ENCODE measurements at regions not wholly inside any gene's neighbourhood (a gene's known extent, or its start where the extent isn't known, plus 50 kb on each side); places are given as distances from the start of the nearest gene placed in this dataset.

DNA sequence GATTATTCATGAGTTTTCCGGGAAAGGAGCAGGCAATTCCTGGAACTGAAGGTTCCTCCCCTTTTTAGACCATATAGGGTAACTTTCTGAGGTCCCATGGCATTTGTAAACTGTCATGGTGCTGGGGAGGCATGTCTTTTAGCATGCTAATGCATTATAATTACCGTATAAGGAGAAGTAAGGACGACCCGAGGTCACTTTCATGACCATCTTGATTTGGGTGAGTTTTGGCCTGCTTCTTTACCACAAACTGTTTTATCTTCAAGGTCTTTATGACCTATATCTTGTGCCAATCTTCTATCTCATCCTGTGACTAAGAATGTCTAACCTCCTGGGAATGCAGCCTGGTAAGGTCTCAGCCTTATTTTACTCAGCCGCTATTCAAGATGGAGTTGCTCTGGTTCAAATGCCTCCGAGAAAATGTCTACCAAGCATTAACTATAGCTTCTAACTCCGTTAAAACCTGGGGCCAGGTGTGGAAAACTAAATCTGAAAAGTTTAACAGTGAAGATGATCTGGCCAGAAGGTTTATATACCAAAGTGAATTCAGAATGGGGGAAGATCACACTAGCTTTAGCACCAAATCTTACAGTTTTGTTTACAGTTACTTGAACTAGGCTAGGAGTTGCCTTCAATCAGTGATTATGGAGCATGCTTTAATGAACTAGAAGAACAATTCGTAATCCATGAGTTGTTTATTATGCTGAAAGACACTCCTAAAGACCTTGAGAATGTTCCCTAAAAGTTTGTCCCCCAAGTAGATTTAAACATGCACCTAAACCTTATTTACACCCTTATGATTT lies 80.0 kb upstream of the TOP1 start (continued):
- TF ChIP-seq, protein P1, sequence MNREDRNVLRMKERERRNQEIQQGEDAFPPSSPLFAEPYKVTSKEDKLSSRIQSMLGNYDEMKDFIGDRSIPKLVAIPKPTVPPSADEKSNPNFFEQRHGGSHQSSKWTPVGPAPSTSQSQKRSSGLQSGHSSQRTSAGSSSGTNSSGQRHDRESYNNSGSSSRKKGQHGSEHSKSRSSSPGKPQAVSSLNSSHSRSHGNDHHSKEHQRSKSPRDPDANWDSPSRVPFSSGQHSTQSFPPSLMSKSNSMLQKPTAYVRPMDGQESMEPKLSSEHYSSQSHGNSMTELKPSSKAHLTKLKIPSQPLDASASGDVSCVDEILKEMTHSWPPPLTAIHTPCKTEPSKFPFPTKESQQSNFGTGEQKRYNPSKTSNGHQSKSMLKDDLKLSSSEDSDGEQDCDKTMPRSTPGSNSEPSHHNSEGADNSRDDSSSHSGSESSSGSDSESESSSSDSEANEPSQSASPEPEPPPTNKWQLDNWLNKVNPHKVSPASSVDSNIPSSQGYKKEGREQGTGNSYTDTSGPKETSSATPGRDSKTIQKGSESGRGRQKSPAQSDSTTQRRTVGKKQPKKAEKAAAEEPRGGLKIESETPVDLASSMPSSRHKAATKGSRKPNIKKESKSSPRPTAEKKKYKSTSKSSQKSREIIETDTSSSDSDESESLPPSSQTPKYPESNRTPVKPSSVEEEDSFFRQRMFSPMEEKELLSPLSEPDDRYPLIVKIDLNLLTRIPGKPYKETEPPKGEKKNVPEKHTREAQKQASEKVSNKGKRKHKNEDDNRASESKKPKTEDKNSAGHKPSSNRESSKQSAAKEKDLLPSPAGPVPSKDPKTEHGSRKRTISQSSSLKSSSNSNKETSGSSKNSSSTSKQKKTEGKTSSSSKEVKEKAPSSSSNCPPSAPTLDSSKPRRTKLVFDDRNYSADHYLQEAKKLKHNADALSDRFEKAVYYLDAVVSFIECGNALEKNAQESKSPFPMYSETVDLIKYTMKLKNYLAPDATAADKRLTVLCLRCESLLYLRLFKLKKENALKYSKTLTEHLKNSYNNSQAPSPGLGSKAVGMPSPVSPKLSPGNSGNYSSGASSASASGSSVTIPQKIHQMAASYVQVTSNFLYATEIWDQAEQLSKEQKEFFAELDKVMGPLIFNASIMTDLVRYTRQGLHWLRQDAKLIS (CRISPR knock-in tag; IDR thresholded peaks at IDR 0.05) = no peak
- TF ChIP-seq EP300 (IDR thresholded peaks at IDR 0.05; ENCODE audit: low read length) (no peak; the same call in 1 of the 2 replicates), MECOM (CRISPR knock-in tag; IDR thresholded peaks at IDR 0.05) (peak; percentile 90), HNRNPLL (IDR thresholded peaks at IDR 0.05; ENCODE audit: low read depth, low read length, poor library complexity, severe bottlenecking) (no peak), NFATC3 (IDR thresholded peaks at IDR 0.05) (no peak), NFYB (IDR thresholded peaks at IDR 0.05; ENCODE audit: extremely low read depth, insufficient read length) (no peak), NELFE (IDR thresholded peaks at IDR 0.05; ENCODE audit: insufficient read depth, insufficient read length) (no peak), RBM22 (IDR thresholded peaks at IDR 0.05; ENCODE audit: low read depth, low read length, poor library complexity, severe bottlenecking) (no peak), ZNF707 (CRISPR knock-in tag; conservative IDR thresholded peaks at IDR 0.05) (no peak), ARID2 (IDR thresholded peaks at IDR 0.05) (no peak), CTBP1 (IDR thresholded peaks at IDR 0.05; ENCODE audit: borderline replicate concordance) (peak; percentile 28; the same call in 1 of the 2 replicates), KLF1 (tag; IDR thresholded peaks at IDR 0.05) (peak; percentile 68; the same call in 1 of the 2 replicates)
- TF ChIP-seq, protein P2, sequence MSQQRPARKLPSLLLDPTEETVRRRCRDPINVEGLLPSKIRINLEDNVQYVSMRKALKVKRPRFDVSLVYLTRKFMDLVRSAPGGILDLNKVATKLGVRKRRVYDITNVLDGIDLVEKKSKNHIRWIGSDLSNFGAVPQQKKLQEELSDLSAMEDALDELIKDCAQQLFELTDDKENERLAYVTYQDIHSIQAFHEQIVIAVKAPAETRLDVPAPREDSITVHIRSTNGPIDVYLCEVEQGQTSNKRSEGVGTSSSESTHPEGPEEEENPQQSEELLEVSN (IDR thresholded peaks at IDR 0.05; ENCODE audit: borderline replicate concordance in 1 of 2, extremely low read depth in 1 of 2, insufficient read depth in 1 of 2, insufficient read length in 1 of 2, low read depth in 1 of 2, low read length in 1 of 2, poor library complexity in 1 of 2, severe bottlenecking in 1 of 2) = no peak
- TF ChIP-seq, protein P3, sequence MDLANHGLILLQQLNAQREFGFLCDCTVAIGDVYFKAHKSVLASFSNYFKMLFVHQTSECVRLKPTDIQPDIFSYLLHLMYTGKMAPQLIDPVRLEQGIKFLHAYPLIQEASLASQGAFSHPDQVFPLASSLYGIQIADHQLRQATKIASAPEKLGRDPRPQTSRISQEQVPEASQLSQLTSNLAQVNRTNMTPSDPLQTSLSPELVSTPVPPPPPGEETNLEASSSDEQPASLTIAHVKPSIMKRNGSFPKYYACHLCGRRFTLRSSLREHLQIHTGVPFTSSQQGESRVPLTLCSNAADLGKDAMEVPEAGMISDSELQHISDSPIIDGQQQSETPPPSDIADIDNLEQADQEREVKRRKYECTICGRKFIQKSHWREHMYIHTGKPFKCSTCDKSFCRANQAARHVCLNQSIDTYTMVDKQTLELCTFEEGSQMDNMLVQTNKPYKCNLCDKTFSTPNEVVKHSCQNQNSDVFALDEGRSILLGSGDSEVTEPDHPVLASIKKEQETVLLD (IDR thresholded peaks at IDR 0.05) = no peak
- TF ChIP-seq, protein P4, sequence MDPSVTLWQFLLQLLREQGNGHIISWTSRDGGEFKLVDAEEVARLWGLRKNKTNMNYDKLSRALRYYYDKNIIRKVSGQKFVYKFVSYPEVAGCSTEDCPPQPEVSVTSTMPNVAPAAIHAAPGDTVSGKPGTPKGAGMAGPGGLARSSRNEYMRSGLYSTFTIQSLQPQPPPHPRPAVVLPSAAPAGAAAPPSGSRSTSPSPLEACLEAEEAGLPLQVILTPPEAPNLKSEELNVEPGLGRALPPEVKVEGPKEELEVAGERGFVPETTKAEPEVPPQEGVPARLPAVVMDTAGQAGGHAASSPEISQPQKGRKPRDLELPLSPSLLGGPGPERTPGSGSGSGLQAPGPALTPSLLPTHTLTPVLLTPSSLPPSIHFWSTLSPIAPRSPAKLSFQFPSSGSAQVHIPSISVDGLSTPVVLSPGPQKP (CRISPR knock-in tag; IDR thresholded peaks at IDR 0.05) = no peak
- TF ChIP-seq, protein P5, sequence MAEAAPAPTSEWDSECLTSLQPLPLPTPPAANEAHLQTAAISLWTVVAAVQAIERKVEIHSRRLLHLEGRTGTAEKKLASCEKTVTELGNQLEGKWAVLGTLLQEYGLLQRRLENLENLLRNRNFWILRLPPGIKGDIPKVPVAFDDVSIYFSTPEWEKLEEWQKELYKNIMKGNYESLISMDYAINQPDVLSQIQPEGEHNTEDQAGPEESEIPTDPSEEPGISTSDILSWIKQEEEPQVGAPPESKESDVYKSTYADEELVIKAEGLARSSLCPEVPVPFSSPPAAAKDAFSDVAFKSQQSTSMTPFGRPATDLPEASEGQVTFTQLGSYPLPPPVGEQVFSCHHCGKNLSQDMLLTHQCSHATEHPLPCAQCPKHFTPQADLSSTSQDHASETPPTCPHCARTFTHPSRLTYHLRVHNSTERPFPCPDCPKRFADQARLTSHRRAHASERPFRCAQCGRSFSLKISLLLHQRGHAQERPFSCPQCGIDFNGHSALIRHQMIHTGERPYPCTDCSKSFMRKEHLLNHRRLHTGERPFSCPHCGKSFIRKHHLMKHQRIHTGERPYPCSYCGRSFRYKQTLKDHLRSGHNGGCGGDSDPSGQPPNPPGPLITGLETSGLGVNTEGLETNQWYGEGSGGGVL (CRISPR knock-in tag; IDR thresholded peaks at IDR 0.05) = no peak

All from K562 (cell line).